Peyer's patch (tissue), 4 donors: ENCODE measurements at regions not wholly inside any gene's neighbourhood (a gene's known extent, or its start where the extent isn't known, plus 50 kb on each side); places are given as distances from the start of the nearest gene placed in this dataset.
"Not testable (repeated sequence)": the region's sequence is repeated elsewhere in the genome, so short reads cannot be mapped to it uniquely, and the experiment has no call there.

Experiments used
- POLR2A ChIP-seq, 2 donors: fragments of 450-650 bp; IDR thresholded peaks; one replicate each; pipeline ENCODE4 v1.5.1; 2017; ENCODE audit warnings: antibody characterized with exemption in 2 of 2, mild to moderate bottlenecking in 2 of 2, moderate library complexity in 2 of 2
- TF ChIP-seq, protein P1 (sequence below), 6 experiments: fragments of 450-650 bp in 4 of 6; fragments of 200-600 bp in 2 of 6; sonication (generic) in 1 of 6; IDR thresholded peaks; one replicate each; pipeline ENCODE4 v1.5.1; 2017 to 2019; ENCODE audit warnings: antibody characterized with exemption in 6 of 6, mild to moderate bottlenecking in 3 of 6, moderate library complexity in 1 of 6

DNA sequence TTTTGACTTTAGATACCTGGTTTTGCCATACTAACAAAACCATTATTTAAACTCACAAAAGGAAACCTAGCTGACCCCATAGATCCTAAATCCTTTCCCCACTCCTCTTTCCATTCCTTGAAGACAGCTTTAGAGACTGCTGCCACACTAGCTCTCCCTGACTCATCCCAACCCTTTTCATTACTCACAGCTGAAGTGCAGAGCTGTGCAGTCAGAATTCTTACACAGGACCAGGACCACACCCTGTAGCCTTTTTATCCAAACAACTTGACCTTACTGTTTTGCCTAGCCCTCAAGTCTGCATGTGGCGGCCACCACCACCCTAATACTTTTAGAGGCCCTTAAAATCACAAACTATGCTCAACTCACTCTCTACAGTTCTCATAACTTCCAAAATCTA lies 325.1 kb upstream of the KCNMB2 start:
- TF ChIP-seq, protein P1, sequence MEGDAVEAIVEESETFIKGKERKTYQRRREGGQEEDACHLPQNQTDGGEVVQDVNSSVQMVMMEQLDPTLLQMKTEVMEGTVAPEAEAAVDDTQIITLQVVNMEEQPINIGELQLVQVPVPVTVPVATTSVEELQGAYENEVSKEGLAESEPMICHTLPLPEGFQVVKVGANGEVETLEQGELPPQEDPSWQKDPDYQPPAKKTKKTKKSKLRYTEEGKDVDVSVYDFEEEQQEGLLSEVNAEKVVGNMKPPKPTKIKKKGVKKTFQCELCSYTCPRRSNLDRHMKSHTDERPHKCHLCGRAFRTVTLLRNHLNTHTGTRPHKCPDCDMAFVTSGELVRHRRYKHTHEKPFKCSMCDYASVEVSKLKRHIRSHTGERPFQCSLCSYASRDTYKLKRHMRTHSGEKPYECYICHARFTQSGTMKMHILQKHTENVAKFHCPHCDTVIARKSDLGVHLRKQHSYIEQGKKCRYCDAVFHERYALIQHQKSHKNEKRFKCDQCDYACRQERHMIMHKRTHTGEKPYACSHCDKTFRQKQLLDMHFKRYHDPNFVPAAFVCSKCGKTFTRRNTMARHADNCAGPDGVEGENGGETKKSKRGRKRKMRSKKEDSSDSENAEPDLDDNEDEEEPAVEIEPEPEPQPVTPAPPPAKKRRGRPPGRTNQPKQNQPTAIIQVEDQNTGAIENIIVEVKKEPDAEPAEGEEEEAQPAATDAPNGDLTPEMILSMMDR (IDR thresholded peaks at IDR 0.05), result not testable (repeated sequence)
- TF ChIP-seq POLR2A (IDR thresholded peaks at IDR 0.05), result not testable (repeated sequence)
